ENCODE measurements at regions not wholly inside any gene's neighbourhood (a gene's known extent, or its start where the extent isn't known, plus 50 kb on each side); places are given as distances from the start of the nearest gene placed in this dataset.

- Histone ChIP-seq H3K9me3 (ENCODE audit: low read depth, low read length) (no peaks in the 10 kb centered on the region), H3K27me3 (ENCODE audit: insufficient read depth, low read length) (no peaks in the 10 kb centered on the region), H4K20me1 (ENCODE audit: insufficient read depth, low read length) (no peaks in the 10 kb centered on the region), H3K4me1 (ENCODE audit: insufficient read depth, low read length) (no peaks in the 10 kb centered on the region), H3K36me3 (ENCODE audit: insufficient read depth, low read length) (no peaks in the 10 kb centered on the region), H3K27ac (ENCODE audit: low read depth, low read length) (no peak overlapping the region), H3K4me2 (ENCODE audit: insufficient read depth, low read length) (no peak overlapping the region), H3K79me2 (ENCODE audit: insufficient read depth, low read length) (no peaks in the 10 kb centered on the region), H2AFZ (ENCODE audit: low read length) (no peak overlapping the region), H3K4me3 (ENCODE audit: insufficient read depth, low read length) (no peak overlapping the region)
- no peak for TF ChIP-seq CTCF (IDR thresholded peaks at IDR 0.05; ENCODE audit: extremely low read depth, low read depth, low read length)
- no peak for DNase-seq (ENCODE audit: insufficient read length, low spot score, missing footprints)
Measured at GRCh38 chr2:221085936-221086335, 486.2 kb downstream of the EPHA4 start.

GRCh38 chr2:221087779-221088178 lies 484.3 kb downstream of the EPHA4 start:
- no peaks in the 10 kb centered on the region for H4K20me1 ChIP-seq (ENCODE audit: insufficient read depth, low read length)
- no peak overlapping the region for H3K4me2 ChIP-seq (ENCODE audit: insufficient read depth, low read length)
- no peak overlapping the region for H2AFZ ChIP-seq (ENCODE audit: low read length)
- no peaks in the 10 kb centered on the region for H3K27me3 ChIP-seq (ENCODE audit: insufficient read depth, low read length)
- H3K27ac ChIP-seq (ENCODE audit: low read depth, low read length) = no peak overlapping the region
- no peaks in the 10 kb centered on the region for H3K4me1 ChIP-seq (ENCODE audit: insufficient read depth, low read length)
- H3K36me3 ChIP-seq (ENCODE audit: insufficient read depth, low read length) = no peaks in the 10 kb centered on the region
- no peaks in the 10 kb centered on the region for H3K9me3 ChIP-seq (ENCODE audit: low read depth, low read length)
- no peak overlapping the region for H3K4me3 ChIP-seq (ENCODE audit: insufficient read depth, low read length)
- DNase-seq (ENCODE audit: insufficient read length, low spot score, missing footprints) = no peak
- TF ChIP-seq CTCF (IDR thresholded peaks at IDR 0.05; ENCODE audit: extremely low read depth, low read depth, low read length) = no peak
- H3K79me2 ChIP-seq (ENCODE audit: insufficient read depth, low read length) = no peaks in the 10 kb centered on the region

GRCh38 chr2:221088506-221088905 lies 483.6 kb downstream of the EPHA4 start:
- Histone ChIP-seq H3K27me3 (ENCODE audit: insufficient read depth, low read length) (no peaks in the 10 kb centered on the region), H2AFZ (ENCODE audit: low read length) (no peak overlapping the region), H3K36me3 (ENCODE audit: insufficient read depth, low read length) (no peaks in the 10 kb centered on the region), H4K20me1 (ENCODE audit: insufficient read depth, low read length) (no peaks in the 10 kb centered on the region), H3K9me3 (ENCODE audit: low read depth, low read length) (no peaks in the 10 kb centered on the region), H3K27ac (ENCODE audit: low read depth, low read length) (no peak overlapping the region), H3K4me2 (ENCODE audit: insufficient read depth, low read length) (no peak overlapping the region), H3K79me2 (ENCODE audit: insufficient read depth, low read length) (no peaks in the 10 kb centered on the region), H3K4me3 (ENCODE audit: insufficient read depth, low read length) (no peak overlapping the region), H3K4me1 (ENCODE audit: insufficient read depth, low read length) (no peaks in the 10 kb centered on the region)
- TF ChIP-seq CTCF (IDR thresholded peaks at IDR 0.05; ENCODE audit: extremely low read depth, low read depth, low read length) = no peak
- DNase-seq (ENCODE audit: insufficient read length, low spot score, missing footprints) = no peak

- no peaks in the 10 kb centered on the region for H3K27me3 ChIP-seq (ENCODE audit: insufficient read depth, low read length)
- TF ChIP-seq CTCF (IDR thresholded peaks at IDR 0.05; ENCODE audit: extremely low read depth, low read depth, low read length) = no peak
- no peaks in the 10 kb centered on the region for H3K4me1 ChIP-seq (ENCODE audit: insufficient read depth, low read length)
- no peaks in the 10 kb centered on the region for H3K79me2 ChIP-seq (ENCODE audit: insufficient read depth, low read length)
- H3K27ac ChIP-seq (ENCODE audit: low read depth, low read length) = no peak overlapping the region
- no peak overlapping the region for H2AFZ ChIP-seq (ENCODE audit: low read length)
- H3K36me3 ChIP-seq (ENCODE audit: insufficient read depth, low read length) = no peaks in the 10 kb centered on the region
- no peak overlapping the region for H3K4me2 ChIP-seq (ENCODE audit: insufficient read depth, low read length)
- no peaks in the 10 kb centered on the region for H3K9me3 ChIP-seq (ENCODE audit: low read depth, low read length)
- DNase-seq (ENCODE audit: insufficient read length, low spot score, missing footprints) = peak; percentile 34
- H4K20me1 ChIP-seq (ENCODE audit: insufficient read depth, low read length) = no peaks in the 10 kb centered on the region
- no peak overlapping the region for H3K4me3 ChIP-seq (ENCODE audit: insufficient read depth, low read length)
Measured at GRCh38 chr2:221095356-221095755, 476.7 kb downstream of the EPHA4 start.
